Endothelial cell of umbilical vein (primary cell): ENCODE measurements at regions not wholly inside any gene's neighbourhood (a gene's known extent, or its start where the extent isn't known, plus 50 kb on each side); places are given as distances from the start of the nearest gene placed in this dataset.

Experiments used
- BruUV-seq: library from RNA; stranded (reverse); fragments of 400-500 nt; replicated peaks from 2 replicates; lab custom pipeline; 2021; lab: Mats Ljungman, UMichigan
- CTCF ChIA-PET: fragments of 300-600, 350-600 bp; sonication (Branson Sonifier 250); formaldehyde crosslinking; loops from one replicate; lab custom pipeline; 2021; ENCODE audit warnings: antibody characterized with exemption, inconsistent platforms; lab: Charles Lee
- POLR2A ChIA-PET: fragments of 300-600, 350-600 bp; sonication (Branson Sonifier 250); formaldehyde crosslinking; loops from one replicate; lab custom pipeline; 2021; ENCODE audit warnings: antibody characterized with exemption, inconsistent platforms; lab: Charles Lee
- DNase-seq: peaks from one replicate; pipeline ENCODE4 v3.0.0-alpha.2; 2011; ENCODE audit warnings: low read depth, low spot score
- FAIRE-seq: peaks from 2 replicates; lab custom pipeline; 2011; peaks lifted over from hg19 to GRCh38; lab: Jason Lieb, UNC
- H2AFZ ChIP-seq: 2 replicates; pipeline ENCODE4 v1.6.0; 2012; ENCODE audit warnings: low read depth, low read length, control low read depth, inconsistent platforms
- H3K27ac ChIP-seq: 2 replicates; pipeline ENCODE4 v1.5.1; 2011; ENCODE audit warnings: low read depth, mild to moderate bottlenecking, control low read depth, low read length, moderate library complexity; ENCODE audit not compliant: insufficient read depth
- H3K27me3 ChIP-seq, 2 experiments: 2 replicates each; pipeline versions ENCODE4 v1.6.0 to v1.6.1; 2011; ENCODE audit warnings: low read length in 2 of 2, mixed read lengths in 1 of 2; ENCODE audit not compliant: control insufficient read depth in 2 of 2, insufficient read depth in 2 of 2
- H3K36me3 ChIP-seq, 2 experiments: 2 replicates in 1 of 2; 3 replicates in 1 of 2; pipeline ENCODE4 v1.5.1; 2011; ENCODE audit warnings: low read length in 2 of 2, mild to moderate bottlenecking in 1 of 2, moderate library complexity in 1 of 2; ENCODE audit not compliant: control insufficient read depth in 2 of 2, insufficient read depth in 2 of 2; ENCODE audit errors: extremely low read depth in 1 of 2
- H3K4me1 ChIP-seq: 3 replicates; pipeline ENCODE4 v1.5.1; 2011; ENCODE audit warnings: mild to moderate bottlenecking, low read length; ENCODE audit not compliant: control insufficient read depth, insufficient read depth; ENCODE audit errors: extremely low read depth
- H3K4me2 ChIP-seq: 2 replicates; pipeline ENCODE4 v1.6.1; 2011; ENCODE audit warnings: low read length, control low read depth, mixed read lengths; ENCODE audit not compliant: insufficient read depth
- H3K4me3 ChIP-seq, 3 experiments: fragments of 200-600 bp in 1 of 3; sonication (generic), shearing (Covaris generic) in 1 of 3; replicated peaks in 1 of 3; 2 replicates each; pipeline ENCODE4 v1.5.1; 2011 to 2016; ENCODE audit warnings: control low read depth in 3 of 3, low read length in 3 of 3, mild to moderate bottlenecking in 2 of 3, inconsistent platforms in 1 of 3, low read depth in 1 of 3, moderate library complexity in 1 of 3; ENCODE audit not compliant: insufficient read depth in 1 of 3
- H3K79me2 ChIP-seq: 2 replicates; pipeline ENCODE4 v1.6.0; 2012; ENCODE audit warnings: low read length, inconsistent platforms; ENCODE audit not compliant: control insufficient read depth, insufficient read depth
- H3K9ac ChIP-seq: replicated peaks from 2 replicates; pipeline ENCODE3; 2011; ENCODE audit warnings: low read length, control low read depth; ENCODE audit not compliant: insufficient read depth; ENCODE audit errors: extremely low read depth
- H3K9me1 ChIP-seq: replicated peaks from 3 replicates; pipeline ENCODE4 v1.6.0; 2011; ENCODE audit warnings: mild to moderate bottlenecking, low read length; ENCODE audit not compliant: control insufficient read depth, insufficient read depth; ENCODE audit errors: extremely low read depth
- H3K9me3 ChIP-seq: replicated peaks from 2 replicates; pipeline ENCODE4 v1.5.1; 2012; ENCODE audit warnings: low read length, inconsistent platforms; ENCODE audit not compliant: control insufficient read depth, insufficient read depth
- H4K20me1 ChIP-seq: replicated peaks from 2 replicates; pipeline ENCODE3; 2011; ENCODE audit warnings: mild to moderate bottlenecking, low read length; ENCODE audit not compliant: control insufficient read depth, insufficient read depth; ENCODE audit errors: extremely low read depth
- CTCF ChIP-seq, 2 donors: IDR thresholded peaks; 1 replicate in 1 of 2; 2 replicates in 1 of 2; pipeline ENCODE4 v1.5.1; 2011; ENCODE audit warnings: low read length in 2 of 2, mild to moderate bottlenecking in 2 of 2, moderate library complexity in 2 of 2, control low read depth in 1 of 2, inconsistent platforms in 1 of 2, low read depth in 1 of 2; ENCODE audit not compliant: insufficient read depth in 1 of 2; ENCODE audit errors: extremely low read depth in 1 of 2
- EZH2 ChIP-seq: IDR thresholded peaks from 2 replicates; pipeline ENCODE4 v1.6.1; 2012; ENCODE audit warnings: borderline replicate concordance, low read depth, mild to moderate bottlenecking, moderate library complexity, low read length, inconsistent platforms; ENCODE audit not compliant: severe bottlenecking
- FOS ChIP-seq: IDR thresholded peaks from 2 replicates; pipeline ENCODE4 v1.6.1; 2011; ENCODE audit warnings: mild to moderate bottlenecking, low read length, moderate library complexity, borderline replicate concordance; ENCODE audit not compliant: insufficient read depth
- GATA2 ChIP-seq: IDR thresholded peaks from 2 replicates; pipeline ENCODE4 v1.7.0; 2011; ENCODE audit warnings: low read depth, mild to moderate bottlenecking, moderate library complexity, mixed read lengths, low read length; ENCODE audit not compliant: insufficient read length, insufficient read depth
- JUN ChIP-seq: IDR thresholded peaks from 2 replicates; pipeline ENCODE4 v1.6.1; 2011; ENCODE audit warnings: borderline replicate concordance, low read depth; ENCODE audit not compliant: insufficient read length, insufficient read depth
- MYC ChIP-seq: IDR thresholded peaks from one replicate; pipeline ENCODE4 v1.6.1; 2011; ENCODE audit warnings: mild to moderate bottlenecking, low read depth, low read length
- POLR2A ChIP-seq: IDR thresholded peaks from 2 replicates; pipeline ENCODE4 v1.6.1; 2012; ENCODE audit warnings: low read depth, mild to moderate bottlenecking, control low read depth, low read length
- POLR2AphosphoS5 ChIP-seq: IDR thresholded peaks from 2 replicates; pipeline ENCODE4 v1.6.1; 2012; ENCODE audit warnings: low read depth, mild to moderate bottlenecking, control low read depth, low read length, moderate library complexity; ENCODE audit not compliant: insufficient read depth
- dilution Hi-C: fragments of 300-500 bp; cut with MboI; formaldehyde crosslinking; loops from one replicate; pipeline ENCODE4 v1.15.0; 2019; ENCODE audit warnings: low sequenced_read_pairs; ENCODE audit not compliant: extremely low pct_ligation_motif_present
- intact Hi-C: fragments of 100-400 bp; cut with micrococcal nuclease; formaldehyde crosslinking; loops from one replicate; pipeline ENCODE4 v1.10.0; 2022
- TF ChIP-seq, protein P1 (sequence below): IDR thresholded peaks from 2 replicates; pipeline ENCODE4 v1.6.1; 2011; ENCODE audit not compliant: insufficient read depth, insufficient read length

DNA sequence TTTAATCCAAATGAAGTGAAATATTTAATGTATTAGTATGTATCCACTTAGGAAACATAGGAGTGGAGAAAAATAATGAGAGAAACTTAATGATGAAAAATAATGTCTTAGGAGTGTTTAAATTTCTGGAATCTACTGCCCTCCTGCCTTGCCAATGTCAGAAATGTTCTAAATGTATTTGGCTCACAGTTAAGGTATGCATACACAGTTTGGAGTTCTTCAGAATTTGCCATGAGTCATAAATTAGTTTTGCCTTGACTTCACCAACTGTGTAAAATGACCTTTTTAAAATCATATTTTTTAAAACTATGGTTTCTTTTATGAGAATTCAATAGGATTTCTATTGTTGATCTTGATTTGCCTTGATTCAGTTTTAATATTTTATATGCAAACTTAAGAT, 191.7 kb upstream of the HSF2 start:
- no peaks in the 10 kb centered on the region for H4K20me1 ChIP-seq
- intact Hi-C loops (no loop called here), dilution Hi-C loops (no loop called here)
- no peaks in the 10 kb centered on the region for H3K9me1 ChIP-seq
- H3K27ac ChIP-seq, result no peak overlapping the region
- BruUV-seq, result no TSS peak
- FAIRE-seq (no peak), DNase-seq (no peak)
- POLR2A ChIA-PET, result no interaction called here
- H2AFZ ChIP-seq, result no peak overlapping the region
- no peaks in the 10 kb centered on the region for H3K9me3 ChIP-seq
- no peaks in the 10 kb centered on the region for H3K4me1 ChIP-seq
- H3K79me2 ChIP-seq, result no peaks in the 10 kb centered on the region
- no peaks in the 10 kb centered on the region for H3K36me3 ChIP-seq
- CTCF ChIA-PET, result no interaction called here
- no peak overlapping the region for H3K9ac ChIP-seq
- TF ChIP-seq EZH2 (no peak), MYC (no peak), POLR2A (no peak), FOS (no peak), GATA2 (no peak), POLR2AphosphoS5 (no peak), CTCF (IDR thresholded peaks at IDR 0.05; ENCODE audit: extremely low read depth in 1 of 2, insufficient read depth in 1 of 2, low read depth in 1 of 2, low read length in 2 of 2) (no peak), JUN (no peak)
- TF ChIP-seq, protein P1, sequence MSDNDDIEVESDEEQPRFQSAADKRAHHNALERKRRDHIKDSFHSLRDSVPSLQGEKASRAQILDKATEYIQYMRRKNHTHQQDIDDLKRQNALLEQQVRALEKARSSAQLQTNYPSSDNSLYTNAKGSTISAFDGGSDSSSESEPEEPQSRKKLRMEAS, result no peak
- H3K4me3 ChIP-seq, result no peak overlapping the region
- no peak overlapping the region for H3K4me2 ChIP-seq
- H3K27me3 ChIP-seq, result no peaks in the 10 kb centered on the region
